Kidney (tissue), 13 donors: ENCODE measurements at regions not wholly inside any gene's neighbourhood (a gene's known extent, or its start where the extent isn't known, plus 50 kb on each side); places are given as distances from the start of the nearest gene placed in this dataset.

Source experiments
- DNase-seq, 5 donors: peaks; one replicate each; pipeline ENCODE4 v3.0.0-alpha.2; 2013 to 2020
- FAIRE-seq: peaks from 2 replicates; lab custom pipeline; 2012; peaks lifted over from hg19 to GRCh38; lab: Jason Lieb, UNC
- H3K27ac ChIP-seq, 2 donors: one replicate each; pipeline ENCODE4 v1.7.0; 2013; ENCODE audit warnings: low read depth in 2 of 2, low read length in 2 of 2, inconsistent platforms in 1 of 2
- H3K27me3 ChIP-seq: one replicate; pipeline ENCODE4 v1.7.1; 2013; ENCODE audit warnings: low read length, inconsistent platforms; ENCODE audit not compliant: control insufficient read depth, insufficient read depth
- H3K36me3 ChIP-seq, 3 donors: one replicate each; pipeline versions ENCODE4 v1.7.0 to v1.7.1; 2013; ENCODE audit warnings: low read length in 3 of 3, control low read depth in 1 of 3, inconsistent platforms in 1 of 3; ENCODE audit not compliant: insufficient read depth in 3 of 3, control insufficient read depth in 2 of 3
- H3K4me1 ChIP-seq, 3 donors: one replicate each; pipeline versions ENCODE4 v1.7.0 to v1.7.1; 2013; ENCODE audit warnings: low read length in 3 of 3, inconsistent platforms in 1 of 3, low read depth in 1 of 3; ENCODE audit not compliant: control insufficient read depth in 2 of 3, insufficient read depth in 2 of 3
- H3K4me3 ChIP-seq, 3 donors: one replicate each; pipeline versions ENCODE4 v1.7.0 to v1.8.1; 2013; ENCODE audit warnings: low read length in 3 of 3, control low read depth in 1 of 3, inconsistent platforms in 1 of 3
- H3K9ac ChIP-seq, 3 donors: one replicate each; pipeline versions ENCODE4 v1.7.0 to v1.7.1; 2013; ENCODE audit warnings: low read length in 3 of 3, control low read depth in 1 of 3, inconsistent platforms in 1 of 3
- H3K9me3 ChIP-seq, 3 donors: one replicate each; pipeline versions ENCODE4 v1.7.0 to v1.7.1; 2013; ENCODE audit warnings: low read length in 3 of 3, control low read depth in 1 of 3, inconsistent platforms in 1 of 3; ENCODE audit not compliant: control insufficient read depth in 2 of 3, insufficient read depth in 1 of 3
- CTCF ChIP-seq: IDR thresholded peaks from 3 replicates; pipeline ENCODE4 v1.5.1; 2012; ENCODE audit warnings: mild to moderate bottlenecking, moderate library complexity, borderline replicate concordance; ENCODE audit not compliant: insufficient read depth; ENCODE audit errors: extremely low read depth
- intact Hi-C: fragments of 100-400 bp; cut with DNase I; formaldehyde crosslinking; loops from one replicate; pipeline ENCODE4 v1.11.1; 2022
- donor health status: control.
- donor health status: control.
- donor health status: control.
- donor health status: control.
- donor health status: control.
- donor health status: DM: yes; HTN: yes; CAD: no.
- donor health status: Normal renal cell carcinoma (clear cell type).

GRCh38 chr2:16254356-16254965 is 314.1 kb downstream of the MYCN start:
- no peaks in the 10 kb centered on the region for H3K36me3 ChIP-seq
- H3K27ac ChIP-seq: no peak overlapping the region
- H3K4me1 ChIP-seq: no peaks in the 10 kb centered on the region
- FAIRE-seq (no peak), DNase-seq (no peak)
- H3K9me3 ChIP-seq: no peaks in the 10 kb centered on the region
- intact Hi-C loops: no loop called here
- TF ChIP-seq CTCF: no peak
- no peak overlapping the region for H3K4me3 ChIP-seq
- no peak overlapping the region for H3K9ac ChIP-seq
- no peaks in the 10 kb centered on the region for H3K27me3 ChIP-seq

- Histone ChIP-seq H3K4me3 (no peak overlapping the region), H3K9me3 (no peaks in the 10 kb centered on the region), H3K4me1 (no peaks in the 10 kb centered on the region), H3K27me3 (no peaks in the 10 kb centered on the region), H3K36me3 (no peaks in the 10 kb centered on the region), H3K27ac (no peak overlapping the region), H3K9ac (no peak overlapping the region)
- intact Hi-C loops: no loop called here
- TF ChIP-seq CTCF: no peak
- DNase-seq (no peak), FAIRE-seq (no peak)
Measured at GRCh38 chr2:16253291-16253690, 312.9 kb downstream of the MYCN start.

- H3K4me1 ChIP-seq: no peaks in the 10 kb centered on the region
- intact Hi-C loops: no loop called here
- no peaks in the 10 kb centered on the region for H3K27me3 ChIP-seq
- DNase-seq (no peak), FAIRE-seq (no peak)
- no peaks in the 10 kb centered on the region for H3K36me3 ChIP-seq
- no peaks in the 10 kb centered on the region for H3K9me3 ChIP-seq
- no peak for TF ChIP-seq CTCF
- no peak overlapping the region for H3K27ac ChIP-seq
- no peak overlapping the region for H3K9ac ChIP-seq
- no peak overlapping the region for H3K4me3 ChIP-seq
Measured at GRCh38 chr2:16252891-16253290, 312.5 kb downstream of the MYCN start.

- intact Hi-C loops: no loop called here
- DNase-seq: no peak
Measured at GRCh38 chr2:16252251-16252650, 311.9 kb downstream of the MYCN start.

More at GRCh38 chr2:16252251-16252650, 311.9 kb downstream of the MYCN start:
- Histone ChIP-seq H3K27me3 (no peaks in the 10 kb centered on the region), H3K9me3 (no peaks in the 10 kb centered on the region), H3K4me1 (no peaks in the 10 kb centered on the region), H3K9ac (no peak overlapping the region), H3K27ac (no peak overlapping the region), H3K36me3 (no peaks in the 10 kb centered on the region), H3K4me3 (no peak overlapping the region)
- FAIRE-seq: no peak
- no peak for TF ChIP-seq CTCF
